Breast epithelium (tissue), 4 donors: ENCODE measurements at regions not wholly inside any gene's neighbourhood (a gene's known extent, or its start where the extent isn't known, plus 50 kb on each side); places are given as distances from the start of the nearest gene placed in this dataset.
A peak's percentile ranks its signal among the peaks of the same experiment; 100 is the strongest.

ENCODE experiments used
- DNase-seq, 2 donors: peaks; one replicate each; pipeline ENCODE4 v3.0.0-alpha.2; 2019; ENCODE audit warnings: low spot score in 2 of 2
- H3K27ac ChIP-seq, 2 donors: fragments of 200-600 bp; sonication (generic) in 1 of 2; one replicate each; pipeline ENCODE4 v1.5.1; 2016 to 2019; ENCODE audit warnings: mild to moderate bottlenecking in 1 of 2
- H3K27me3 ChIP-seq, 2 donors: fragments of 200-600 bp; sonication (generic) in 1 of 2; one replicate each; pipeline versions ENCODE4 v1.5.1 to v1.6.0; 2017 to 2019; ENCODE audit warnings: control low read depth in 1 of 2, mild to moderate bottlenecking in 1 of 2
- H3K36me3 ChIP-seq: fragments of 200-600 bp; one replicate; pipeline ENCODE4 v1.5.1; 2019
- H3K4me1 ChIP-seq, 2 donors: fragments of 200-600 bp; sonication (generic); one replicate each; pipeline ENCODE4 v1.5.1; 2016 to 2019; ENCODE audit warnings: control low read depth in 1 of 2
- H3K4me3 ChIP-seq, 3 donors: fragments of 200-600 bp; sonication (generic); 1 replicate in 2 of 3; 2 replicates in 1 of 3; pipeline ENCODE4 v1.5.1; 2016 to 2019; ENCODE audit warnings: mild to moderate bottlenecking in 3 of 3, moderate library complexity in 2 of 3
- H3K9me3 ChIP-seq, 2 donors: fragments of 200-600 bp; sonication (generic) in 1 of 2; one replicate each; pipeline ENCODE4 v1.5.1; 2016 to 2019; ENCODE audit warnings: control low read depth in 1 of 2
- POLR2A ChIP-seq: fragments of 450-650 bp; IDR thresholded peaks from one replicate; pipeline ENCODE4 v1.6.1; 2016; ENCODE audit warnings: antibody characterized with exemption, mild to moderate bottlenecking, moderate library complexity
- POLR2AphosphoS5 ChIP-seq, 3 donors: sonication (generic); formaldehyde crosslinking; IDR thresholded peaks; one replicate each; pipeline ENCODE4 v1.6.1; 2017; ENCODE audit warnings: antibody characterized with exemption in 3 of 3
- intact Hi-C: fragments of 100-400 bp; cut with DNase I; formaldehyde crosslinking; loops from one replicate; pipeline ENCODE4 v1.15.1; 2023; ENCODE audit warnings: low total_unique reads
- TF ChIP-seq, protein P1 (sequence below), 3 donors: fragments of 450-650 bp; IDR thresholded peaks; one replicate each; pipeline ENCODE4 v1.5.1; 2016 to 2017; ENCODE audit warnings: antibody characterized with exemption in 3 of 3, mild to moderate bottlenecking in 3 of 3, moderate library complexity in 3 of 3

- H3K27ac ChIP-seq, result no peak overlapping the region
- no peaks in the 10 kb centered on the region for H3K27me3 ChIP-seq
- no peaks in the 10 kb centered on the region for H3K4me1 ChIP-seq
- no peak for DNase-seq
- H3K9me3 ChIP-seq, result no peaks in the 10 kb centered on the region
- H3K4me3 ChIP-seq, result peak overlapping the region in 1 of 3 donors; percentile 35
- intact Hi-C loops, result no loop called here
- no peaks in the 10 kb centered on the region for H3K36me3 ChIP-seq
- TF ChIP-seq POLR2AphosphoS5 (IDR thresholded peaks at IDR 0.05) (no peak), POLR2A (no peak)
- TF ChIP-seq, protein P1, sequence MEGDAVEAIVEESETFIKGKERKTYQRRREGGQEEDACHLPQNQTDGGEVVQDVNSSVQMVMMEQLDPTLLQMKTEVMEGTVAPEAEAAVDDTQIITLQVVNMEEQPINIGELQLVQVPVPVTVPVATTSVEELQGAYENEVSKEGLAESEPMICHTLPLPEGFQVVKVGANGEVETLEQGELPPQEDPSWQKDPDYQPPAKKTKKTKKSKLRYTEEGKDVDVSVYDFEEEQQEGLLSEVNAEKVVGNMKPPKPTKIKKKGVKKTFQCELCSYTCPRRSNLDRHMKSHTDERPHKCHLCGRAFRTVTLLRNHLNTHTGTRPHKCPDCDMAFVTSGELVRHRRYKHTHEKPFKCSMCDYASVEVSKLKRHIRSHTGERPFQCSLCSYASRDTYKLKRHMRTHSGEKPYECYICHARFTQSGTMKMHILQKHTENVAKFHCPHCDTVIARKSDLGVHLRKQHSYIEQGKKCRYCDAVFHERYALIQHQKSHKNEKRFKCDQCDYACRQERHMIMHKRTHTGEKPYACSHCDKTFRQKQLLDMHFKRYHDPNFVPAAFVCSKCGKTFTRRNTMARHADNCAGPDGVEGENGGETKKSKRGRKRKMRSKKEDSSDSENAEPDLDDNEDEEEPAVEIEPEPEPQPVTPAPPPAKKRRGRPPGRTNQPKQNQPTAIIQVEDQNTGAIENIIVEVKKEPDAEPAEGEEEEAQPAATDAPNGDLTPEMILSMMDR (IDR thresholded peaks at IDR 0.05), result no peak
Observed at GRCh38 chr9:28922891-28923290, 1349.6 kb upstream of the C9orf72 start.

DNA sequence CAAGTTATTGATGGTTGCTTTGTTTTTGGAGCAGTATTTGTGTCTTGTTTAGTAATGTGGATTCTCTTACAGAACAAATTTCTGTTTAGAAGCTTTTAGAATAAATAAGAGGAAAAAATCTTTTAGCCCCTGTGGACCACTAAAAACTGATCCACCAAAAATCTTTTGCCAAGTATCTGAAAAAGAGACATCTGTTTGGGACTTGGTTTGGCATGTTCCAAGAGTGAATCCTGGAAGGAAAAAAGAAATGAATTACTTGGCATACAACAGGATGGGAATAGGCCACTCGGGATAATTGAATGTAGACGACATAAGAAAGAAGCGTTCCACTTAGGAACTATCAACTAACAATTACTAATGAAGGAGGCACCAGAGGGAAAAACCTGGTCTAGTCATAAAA, 1350.1 kb upstream of the C9orf72 start:
- DNase-seq, result no peak
- intact Hi-C loops, result no loop called here
- H3K36me3 ChIP-seq, result no peaks in the 10 kb centered on the region
- no peak overlapping the region for H3K27ac ChIP-seq
- no peaks in the 10 kb centered on the region for H3K9me3 ChIP-seq
- H3K27me3 ChIP-seq, result no peaks in the 10 kb centered on the region
- TF ChIP-seq POLR2A, result no peak
- H3K4me1 ChIP-seq, result no peaks in the 10 kb centered on the region
- H3K4me3 ChIP-seq, result no peak overlapping the region

DNA sequence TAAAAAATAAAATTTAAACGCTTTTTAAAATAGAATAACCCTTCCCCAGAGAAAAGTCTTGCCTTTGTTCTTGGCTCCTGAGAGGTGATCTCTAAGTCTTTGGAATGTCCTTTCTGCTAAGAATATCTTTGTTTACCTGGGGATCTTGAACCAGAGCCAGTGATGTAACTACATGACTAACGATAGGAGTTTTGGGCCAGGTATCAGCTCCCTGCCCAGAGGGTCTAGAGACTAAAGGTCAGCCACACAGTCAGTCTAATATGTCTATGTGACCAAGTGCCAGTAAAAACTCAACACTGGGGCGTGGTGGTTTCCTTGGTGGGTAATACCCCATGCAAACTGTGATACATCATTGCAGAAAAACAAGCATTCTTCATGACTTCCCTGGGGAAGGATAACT, 1351.9 kb upstream of the C9orf72 start:
- Histone ChIP-seq H3K9me3 (no peaks in the 10 kb centered on the region), H3K36me3 (no peaks in the 10 kb centered on the region), H3K27ac (no peak overlapping the region), H3K4me1 (no peaks in the 10 kb centered on the region), H3K4me3 (no peak overlapping the region), H3K27me3 (no peaks in the 10 kb centered on the region)
- intact Hi-C loops, result no loop called here
- no peak for DNase-seq
- TF ChIP-seq POLR2A (no peak), POLR2AphosphoS5 (IDR thresholded peaks at IDR 0.05) (no peak)
- TF ChIP-seq, protein P1 (IDR thresholded peaks at IDR 0.05), result no peak

GRCh38 chr9:28926306-28926705, 1353.0 kb upstream of the C9orf72 start:
- DNase-seq, result no peak
- no peaks in the 10 kb centered on the region for H3K4me1 ChIP-seq
- H3K27ac ChIP-seq, result no peak overlapping the region
- H3K4me3 ChIP-seq, result no peak overlapping the region
- no peaks in the 10 kb centered on the region for H3K36me3 ChIP-seq
- intact Hi-C loops, result no loop called here
- TF ChIP-seq POLR2AphosphoS5 (IDR thresholded peaks at IDR 0.05) (no peak), POLR2A (no peak)
- TF ChIP-seq, protein P1 (IDR thresholded peaks at IDR 0.05), result no peak
- H3K27me3 ChIP-seq, result no peaks in the 10 kb centered on the region
- H3K9me3 ChIP-seq, result no peaks in the 10 kb centered on the region

DNA sequence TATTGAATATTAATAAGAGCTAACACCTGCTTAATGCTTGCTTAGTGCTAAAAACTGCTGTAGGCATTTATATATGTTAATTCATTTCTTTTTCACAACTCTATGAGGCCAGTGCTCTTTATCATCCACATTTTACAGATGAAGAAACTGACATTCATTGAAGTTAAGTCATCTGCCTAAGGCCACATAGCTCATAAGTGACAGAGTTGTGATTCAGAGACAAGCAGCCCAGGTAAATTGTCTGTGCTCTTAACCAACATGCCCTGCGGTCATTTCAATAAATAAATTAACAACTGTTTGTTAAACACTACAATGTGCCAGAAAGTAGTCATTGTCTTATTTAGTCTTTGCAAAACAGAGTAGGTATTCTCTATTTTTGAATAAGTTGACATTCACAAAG, 1354.4 kb upstream of the C9orf72 start:
- Histone ChIP-seq H3K9me3 (no peaks in the 10 kb centered on the region), H3K4me3 (no peak overlapping the region), H3K27me3 (no peaks in the 10 kb centered on the region), H3K4me1 (no peaks in the 10 kb centered on the region), H3K27ac (no peak overlapping the region), H3K36me3 (no peaks in the 10 kb centered on the region)
- TF ChIP-seq POLR2AphosphoS5 (IDR thresholded peaks at IDR 0.05), result no peak
- TF ChIP-seq, protein P1 (IDR thresholded peaks at IDR 0.05), result no peak
- TF ChIP-seq POLR2A, result no peak
- intact Hi-C loops, result no loop called here
- no peak for DNase-seq

- Histone ChIP-seq H3K27ac (no peak overlapping the region), H3K4me3 (no peak overlapping the region), H3K27me3 (no peaks in the 10 kb centered on the region), H3K4me1 (no peaks in the 10 kb centered on the region), H3K9me3 (no peaks in the 10 kb centered on the region), H3K36me3 (no peaks in the 10 kb centered on the region)
- TF ChIP-seq POLR2AphosphoS5 (IDR thresholded peaks at IDR 0.05) (no peak), POLR2A (no peak)
- TF ChIP-seq, protein P1 (IDR thresholded peaks at IDR 0.05), result no peak
- intact Hi-C loops, result no loop called here
- no peak for DNase-seq
Observed at GRCh38 chr9:28929433-28929832, 1356.2 kb upstream of the C9orf72 start.
